ENCODE measurements at regions not wholly inside any gene's neighbourhood (a gene's known extent, or its start where the extent isn't known, plus 50 kb on each side); places are given as distances from the start of the nearest gene placed in this dataset.

- TF ChIP-seq, protein P1, sequence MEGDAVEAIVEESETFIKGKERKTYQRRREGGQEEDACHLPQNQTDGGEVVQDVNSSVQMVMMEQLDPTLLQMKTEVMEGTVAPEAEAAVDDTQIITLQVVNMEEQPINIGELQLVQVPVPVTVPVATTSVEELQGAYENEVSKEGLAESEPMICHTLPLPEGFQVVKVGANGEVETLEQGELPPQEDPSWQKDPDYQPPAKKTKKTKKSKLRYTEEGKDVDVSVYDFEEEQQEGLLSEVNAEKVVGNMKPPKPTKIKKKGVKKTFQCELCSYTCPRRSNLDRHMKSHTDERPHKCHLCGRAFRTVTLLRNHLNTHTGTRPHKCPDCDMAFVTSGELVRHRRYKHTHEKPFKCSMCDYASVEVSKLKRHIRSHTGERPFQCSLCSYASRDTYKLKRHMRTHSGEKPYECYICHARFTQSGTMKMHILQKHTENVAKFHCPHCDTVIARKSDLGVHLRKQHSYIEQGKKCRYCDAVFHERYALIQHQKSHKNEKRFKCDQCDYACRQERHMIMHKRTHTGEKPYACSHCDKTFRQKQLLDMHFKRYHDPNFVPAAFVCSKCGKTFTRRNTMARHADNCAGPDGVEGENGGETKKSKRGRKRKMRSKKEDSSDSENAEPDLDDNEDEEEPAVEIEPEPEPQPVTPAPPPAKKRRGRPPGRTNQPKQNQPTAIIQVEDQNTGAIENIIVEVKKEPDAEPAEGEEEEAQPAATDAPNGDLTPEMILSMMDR (IDR thresholded peaks at IDR 0.05) = no peak
- no peak for TF ChIP-seq ZFX (IDR thresholded peaks at IDR 0.05; ENCODE audit: borderline replicate concordance)
Measured at GRCh38 chr1:238592621-238593020, 701.9 kb upstream of the ZP4 start.

Measured in 22Rv1 (cell line).